NCI-H69 (cell line): ENCODE measurements at regions not wholly inside any gene's neighbourhood (a gene's known extent, or its start where the extent isn't known, plus 50 kb on each side); places are given as distances from the start of the nearest gene placed in this dataset.
"Not testable (repeated sequence)": the region's sequence is repeated elsewhere in the genome, so short reads cannot be mapped to it uniquely, and the experiment has no call there.

ENCODE experiments used
- DNase-seq: peaks from one replicate; lab custom pipeline; 2025; lab: John Stamatoyannopoulos, UW

- DNase-seq, result no peak
Measured at GRCh38 chrX:140065961-140066662, 100.8 kb upstream of the CXorf66 start.

- DNase-seq, result no peak
Measured at GRCh38 chrX:140064993-140065392, 99.7 kb upstream of the CXorf66 start.

- peak; percentile 66 for DNase-seq
Measured at GRCh38 chrX:140057001-140057411, 91.7 kb upstream of the CXorf66 start.

- no peak for DNase-seq
Measured at GRCh38 chrX:140053846-140054245, 88.5 kb upstream of the CXorf66 start.

- DNase-seq, result peak; percentile 14
Measured at GRCh38 chrX:140050906-140051305, 85.6 kb upstream of the CXorf66 start.

- DNase-seq, result no peak
Measured at GRCh38 chrX:140040386-140040785, 75.1 kb upstream of the CXorf66 start.

GRCh38 chrX:140038842-140039241 is 73.5 kb upstream of the CXorf66 start:
- no peak for DNase-seq

GRCh38 chrX:140034916-140035315 is 69.6 kb upstream of the CXorf66 start:
- peak; percentile 1 for DNase-seq

GRCh38 chrX:140022482-140022881 is 57.2 kb upstream of the CXorf66 start:
- no peak for DNase-seq

- DNase-seq, result not testable (repeated sequence)
Measured at GRCh38 chrX:140019134-140019533, 53.8 kb upstream of the CXorf66 start.
